ENCODE measurements at regions not wholly inside any gene's neighbourhood (a gene's known extent, or its start where the extent isn't known, plus 50 kb on each side); places are given as distances from the start of the nearest gene placed in this dataset.

DNA sequence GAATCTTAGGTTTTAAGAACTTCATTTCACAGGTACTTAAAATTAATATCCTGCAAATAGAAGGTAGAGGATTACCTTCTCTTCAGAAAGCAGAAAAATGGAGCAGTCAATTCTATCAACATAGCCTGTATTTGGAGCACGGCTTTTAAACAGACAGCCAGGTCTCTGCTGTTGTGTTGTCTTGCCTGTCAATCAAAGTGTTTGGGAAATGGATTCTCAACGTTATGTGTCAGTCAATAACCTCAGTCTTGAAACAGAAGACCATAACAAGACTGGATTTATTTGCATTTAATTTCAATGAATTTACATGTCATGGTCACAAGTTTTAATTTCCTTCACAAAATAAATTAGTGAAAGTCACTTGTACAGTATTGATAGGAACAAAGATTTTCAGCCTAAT is 51.9 kb upstream of the KRR1 start:
- no peak for TF ChIP-seq REST (IDR thresholded peaks at IDR 0.05; ENCODE audit: low read depth)
- TF ChIP-seq TAF1 (IDR thresholded peaks at IDR 0.05; ENCODE audit: low read depth) = no peak
- no peak for TF ChIP-seq EP300 (IDR thresholded peaks at IDR 0.05; ENCODE audit: borderline replicate concordance)
- no peak for TF ChIP-seq EGR1 (IDR thresholded peaks at IDR 0.05)

Measured in Ishikawa (cell line).